ENCODE measurements at regions not wholly inside any gene's neighbourhood (a gene's known extent, or its start where the extent isn't known, plus 50 kb on each side); places are given as distances from the start of the nearest gene placed in this dataset.

GRCh38 chr5:128749136-128749898 is 211.3 kb upstream of the FBN2 start:
- TF ChIP-seq POLR2A (IDR thresholded peaks at IDR 0.05): no peak
- no peak for TF ChIP-seq CTCF (IDR thresholded peaks at IDR 0.05)

Measured in thyroid gland (tissue), 4 donors.